GM21576 (cell line): ENCODE measurements at regions not wholly inside any gene's neighbourhood (a gene's known extent, or its start where the extent isn't known, plus 50 kb on each side); places are given as distances from the start of the nearest gene placed in this dataset.

ENCODE experiments used
- ATAC-seq: cut with Tn5 transposase; IDR thresholded peaks from one replicate; pipeline ENCODE4 v1.9.1; 2021; ENCODE audit warnings: mild to moderate bottlenecking, moderate library complexity; ENCODE audit not compliant: unreplicated experiment

DNA sequence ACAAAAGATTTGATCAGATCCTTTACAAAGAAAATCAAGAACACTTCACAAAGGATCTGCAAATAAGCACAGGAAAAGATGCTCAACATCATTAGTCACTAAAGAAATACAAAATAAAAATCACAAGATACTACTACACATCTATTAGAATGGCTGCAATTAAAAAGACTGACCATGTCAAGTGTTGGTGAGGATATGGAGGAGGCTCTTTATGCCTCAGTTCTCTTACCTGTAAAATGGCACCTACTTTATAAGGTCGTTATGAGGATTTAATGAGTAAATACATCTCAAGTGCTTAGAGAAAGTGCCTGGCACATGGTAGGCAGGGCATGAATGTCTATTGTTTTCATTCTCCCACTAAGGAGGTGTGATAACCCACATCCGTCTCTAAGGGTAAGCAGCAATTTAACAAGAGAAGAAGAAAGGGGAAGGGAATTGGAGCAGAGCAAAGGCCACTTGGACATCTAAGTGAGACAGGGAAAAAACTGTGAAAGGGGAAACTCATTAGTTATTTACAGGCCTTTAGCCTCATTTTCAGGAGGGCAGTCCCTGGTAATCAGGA lies 157.5 kb upstream of the NFE2L3 start:
- ATAC-seq, result no peak

DNA sequence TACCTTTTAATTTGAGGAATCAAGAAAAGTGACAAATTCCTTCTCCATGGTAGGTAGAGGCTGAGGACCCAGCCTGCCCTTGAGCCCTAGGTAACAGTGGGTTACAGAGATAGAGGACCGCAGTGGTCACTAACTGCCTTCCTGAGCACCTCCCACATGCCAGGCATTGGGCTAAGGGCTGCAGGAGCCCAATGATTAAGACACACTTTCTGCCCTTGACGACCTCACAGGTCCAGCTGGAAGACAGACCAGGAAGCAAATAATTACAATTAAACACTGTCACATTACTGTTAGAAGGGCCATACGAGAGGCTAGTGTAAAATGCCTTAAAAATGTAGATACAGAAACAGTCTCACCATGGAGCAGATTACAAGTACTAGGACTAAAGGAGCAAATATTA lies 156.8 kb upstream of the NFE2L3 start:
- ATAC-seq, result no peak

GRCh38 chr7:25996006-25996408 lies 156.0 kb upstream of the NFE2L3 start:
- no peak for ATAC-seq

- no peak for ATAC-seq
These were observed 153.5 kb upstream of the NFE2L3 start for GRCh38 chr7:25998499-25998898.

- no peak for ATAC-seq
These were observed 151.2 kb upstream of the NFE2L3 start for GRCh38 chr7:26000841-26001240.

DNA sequence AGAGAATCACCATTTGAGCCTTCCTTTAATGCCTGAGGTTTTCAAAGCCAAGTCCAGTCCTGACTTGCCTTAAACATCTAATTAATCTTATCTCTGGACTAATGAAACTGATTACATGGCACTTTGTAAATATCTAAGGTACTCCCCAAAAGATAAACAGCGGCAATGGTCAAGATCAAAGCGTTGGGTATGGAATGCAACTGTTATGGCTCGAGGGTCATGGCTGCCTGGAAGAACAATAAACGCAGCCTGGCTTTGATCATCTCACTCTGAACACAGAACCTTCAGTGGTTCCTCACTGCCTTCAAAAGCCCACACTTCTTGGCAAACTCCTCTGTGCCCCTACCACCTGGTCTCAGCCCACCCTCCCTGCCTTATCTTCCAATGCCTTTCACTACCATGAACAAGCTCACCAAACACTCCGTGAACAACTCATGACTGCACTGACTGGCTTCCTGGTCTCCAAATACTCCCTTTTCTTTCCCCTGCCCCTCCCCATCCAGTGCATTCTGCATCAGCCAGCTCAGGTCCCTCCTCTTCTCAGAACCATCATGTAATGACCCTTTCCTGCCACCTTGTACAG lies 150.2 kb upstream of the NFE2L3 start:
- ATAC-seq, result no peak

DNA sequence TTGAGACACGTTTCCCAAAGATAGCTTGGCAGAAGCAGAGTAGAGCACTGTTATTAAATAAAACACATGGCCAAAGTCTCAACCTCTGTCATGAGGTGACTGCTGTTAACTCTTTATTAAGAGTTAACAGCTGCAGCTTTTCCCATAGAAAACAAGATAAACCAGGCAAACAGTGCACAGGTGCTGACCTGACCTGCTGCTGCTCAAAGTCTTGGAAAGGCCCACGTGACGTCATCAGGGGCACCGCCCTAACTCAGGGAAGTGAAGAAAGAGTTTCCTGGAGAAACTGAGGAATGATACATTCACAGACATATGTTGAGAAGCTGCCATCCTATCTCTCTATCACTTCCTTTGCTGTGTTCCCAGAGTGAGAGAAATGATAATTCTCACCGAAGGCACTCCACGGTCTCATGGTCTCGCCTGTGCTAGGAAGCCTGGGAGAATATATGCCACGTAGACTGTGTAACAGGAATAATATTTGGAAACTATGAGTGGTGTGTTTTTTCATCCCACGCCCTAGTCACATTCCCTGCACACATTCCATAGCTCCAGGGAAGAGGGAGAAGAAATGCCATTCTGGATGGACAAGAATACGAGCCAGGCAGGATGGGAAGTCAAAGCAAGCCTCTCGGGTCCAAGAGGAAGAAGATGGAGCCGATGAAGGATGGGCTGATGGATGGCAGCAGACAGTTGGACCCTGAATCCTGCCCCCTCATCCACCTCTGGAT lies 146.2 kb upstream of the NFE2L3 start:
- ATAC-seq, result no peak

DNA sequence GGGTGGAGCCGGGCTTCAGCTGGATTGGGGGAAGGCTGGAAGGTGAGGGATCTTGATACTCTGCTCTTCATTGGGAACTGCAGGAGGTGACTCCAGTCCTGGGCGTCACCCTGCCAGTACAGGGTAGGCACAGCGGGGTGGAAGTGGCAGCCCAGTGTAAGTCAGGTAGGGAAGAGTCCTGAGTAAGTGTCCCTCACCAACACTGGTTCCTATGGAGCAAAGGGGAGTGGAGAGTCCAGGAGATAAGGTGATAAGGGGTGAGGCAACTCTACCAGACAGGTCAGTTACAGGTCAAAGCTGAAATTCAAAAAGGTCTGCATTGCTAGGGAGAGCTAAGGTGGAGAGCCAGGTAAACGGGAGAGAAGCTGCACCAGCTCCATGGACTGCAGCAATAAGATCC lies 145.6 kb upstream of the NFE2L3 start:
- ATAC-seq, result no peak

DNA sequence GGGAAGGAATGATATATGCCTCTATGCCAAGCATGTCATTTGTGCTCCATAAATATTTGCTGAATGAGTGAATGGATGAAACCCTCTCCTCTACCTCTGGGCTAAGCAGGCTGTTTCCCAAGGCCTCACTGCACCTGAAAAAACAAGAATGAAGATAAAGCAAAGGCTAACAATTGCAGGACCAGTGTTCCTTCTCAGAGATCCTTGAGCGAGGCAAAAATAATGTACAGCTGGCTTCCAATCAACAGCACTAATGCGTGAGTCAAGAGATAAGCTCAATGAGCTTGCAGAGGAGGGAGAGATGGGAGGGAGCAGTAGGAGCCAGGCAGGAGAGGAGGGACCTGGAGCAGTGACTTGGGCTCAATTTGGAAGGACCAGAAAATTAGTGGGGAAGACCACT lies 144.5 kb upstream of the NFE2L3 start:
- no peak for ATAC-seq

- no peak for ATAC-seq
These were observed 143.6 kb upstream of the NFE2L3 start for GRCh38 chr7:26008428-26008827.

DNA sequence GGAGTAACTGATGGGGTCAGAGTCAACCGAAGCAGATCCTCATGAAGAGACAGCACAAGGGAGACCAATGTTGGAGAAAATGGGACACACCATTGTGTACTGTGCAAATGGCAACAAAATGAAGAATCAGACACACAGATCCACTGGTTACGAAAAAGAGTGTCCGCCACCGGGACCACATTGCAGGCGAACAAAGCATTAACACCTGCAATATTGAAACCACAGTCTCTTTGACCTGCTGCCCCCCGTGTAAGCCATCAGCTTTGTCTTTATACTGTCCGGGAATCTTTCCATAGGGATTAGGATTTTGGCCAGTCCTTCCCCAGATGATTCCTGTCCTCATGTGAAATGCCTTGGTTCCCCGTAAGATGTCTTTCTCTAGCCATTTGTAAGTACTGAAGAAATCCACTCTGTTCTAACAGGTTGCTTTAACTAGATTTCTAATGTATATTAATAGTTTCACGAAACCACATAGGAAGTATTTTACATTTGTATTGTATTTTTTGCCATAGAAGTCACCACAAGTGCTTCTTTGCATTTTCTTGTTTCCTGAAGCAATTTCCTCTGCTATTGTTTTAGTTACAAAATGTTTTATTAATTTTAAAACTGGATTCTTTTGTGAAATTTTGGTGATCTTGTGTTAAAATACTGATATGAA lies 140.8 kb upstream of the NFE2L3 start:
- ATAC-seq, result peak; percentile 72

DNA sequence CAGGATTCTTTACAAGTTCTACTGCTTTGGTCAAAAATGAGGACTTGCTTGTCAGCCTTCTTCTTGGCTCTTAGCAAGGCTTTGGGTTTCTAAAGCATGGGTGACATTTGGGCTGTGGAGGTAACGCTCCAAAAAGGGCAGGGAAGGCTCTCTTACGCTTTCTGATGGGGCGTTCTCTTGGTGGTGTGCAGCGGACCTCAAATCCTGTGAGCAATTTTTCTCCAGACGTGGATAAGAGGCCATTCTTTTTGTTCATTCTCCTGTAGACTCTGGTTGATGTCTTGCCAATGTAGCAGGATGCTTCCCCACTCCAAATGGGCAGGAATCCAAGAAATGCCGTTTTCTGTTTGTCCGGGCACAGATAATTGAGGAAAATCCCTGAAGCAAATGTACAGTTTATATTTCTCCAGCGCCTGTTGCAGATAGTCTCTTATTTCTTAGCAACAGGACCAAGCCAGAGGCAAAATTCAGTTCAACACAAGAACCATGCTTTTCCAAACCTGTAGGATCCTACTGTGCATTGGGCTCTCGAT lies 138.4 kb upstream of the NFE2L3 start:
- ATAC-seq, result no peak

- no peak for ATAC-seq
These were observed 129.0 kb upstream of the NFE2L3 start for GRCh38 chr7:26022982-26023381.

DNA sequence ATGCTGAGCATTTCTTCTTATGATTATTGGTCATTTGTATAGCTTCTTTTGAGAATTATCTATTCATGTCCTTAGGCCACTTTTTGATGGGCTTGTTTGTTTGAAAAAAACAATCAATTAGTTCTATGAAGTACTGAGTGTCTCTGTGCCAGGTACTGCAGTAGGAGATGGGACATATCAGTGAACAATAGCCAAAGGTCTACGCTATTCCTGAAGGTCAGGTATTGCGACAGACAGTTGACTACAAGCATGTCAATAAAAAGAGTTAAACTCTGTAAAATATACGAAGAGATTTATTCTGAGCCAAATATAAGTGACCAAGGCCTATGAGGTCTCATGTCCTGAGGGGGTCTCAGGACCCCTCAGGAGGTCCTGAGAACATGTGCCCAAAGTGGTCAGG lies 122.1 kb upstream of the NFE2L3 start:
- ATAC-seq, result no peak

DNA sequence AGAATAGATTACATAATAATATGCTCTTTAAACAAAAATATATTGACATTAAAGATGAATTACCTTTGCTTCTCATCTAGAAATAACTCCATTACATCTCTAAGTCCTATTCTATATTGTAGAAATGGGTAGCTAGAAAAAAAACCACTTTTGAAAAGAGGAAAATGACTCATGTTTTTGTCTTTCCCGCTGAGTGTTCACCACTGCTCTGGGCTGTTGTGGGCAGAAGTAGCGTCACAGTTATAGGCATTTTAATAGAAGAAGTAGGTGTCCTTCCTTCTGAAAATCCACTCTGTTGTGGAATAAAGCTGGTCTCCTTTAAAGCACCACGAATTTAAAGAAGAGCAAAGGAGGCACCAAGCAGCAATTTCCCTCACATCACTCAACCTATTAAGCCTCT lies 117.6 kb upstream of the NFE2L3 start:
- ATAC-seq, result no peak

GRCh38 chr7:26035552-26035951 lies 116.4 kb upstream of the NFE2L3 start:
- no peak for ATAC-seq

- no peak for ATAC-seq
These were observed 115.9 kb upstream of the NFE2L3 start for GRCh38 chr7:26036092-26036491.

DNA sequence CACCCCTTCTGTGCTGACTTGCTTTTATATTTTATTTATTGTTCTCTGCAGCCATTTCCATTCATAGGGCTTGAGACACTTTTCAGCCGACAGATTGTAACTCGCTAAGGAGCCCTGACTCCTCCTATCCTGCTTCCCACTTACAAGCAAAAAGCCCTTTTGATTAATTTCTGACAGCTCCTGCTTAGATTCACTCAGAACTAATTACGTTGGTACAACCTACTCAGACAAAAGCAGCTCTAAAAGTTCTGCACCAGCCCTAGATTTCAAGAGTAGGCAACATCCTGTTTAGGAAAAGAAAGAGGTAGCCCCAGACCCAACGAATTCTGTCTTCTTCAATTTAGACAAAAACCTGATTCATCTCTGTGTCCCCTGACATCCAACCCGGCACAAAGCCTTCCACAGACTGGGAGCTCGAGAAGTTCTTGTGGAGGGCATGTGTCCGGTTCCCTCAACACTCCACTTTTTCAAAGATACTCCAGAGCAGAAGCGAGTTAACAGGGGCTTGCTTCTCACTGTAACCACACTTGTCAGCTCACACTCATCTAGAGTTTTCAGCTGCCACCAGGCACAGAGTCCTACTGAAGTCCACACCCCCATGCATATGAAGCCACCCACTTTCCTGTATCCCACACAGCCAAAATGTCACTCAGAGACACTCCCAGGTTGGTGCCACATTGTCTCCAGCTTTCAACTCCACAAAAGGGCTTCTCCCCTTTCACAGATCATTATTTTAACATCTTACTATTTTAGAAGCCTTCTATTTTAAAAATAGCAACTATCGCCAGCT lies 113.6 kb upstream of the NFE2L3 start:
- no peak for ATAC-seq

DNA sequence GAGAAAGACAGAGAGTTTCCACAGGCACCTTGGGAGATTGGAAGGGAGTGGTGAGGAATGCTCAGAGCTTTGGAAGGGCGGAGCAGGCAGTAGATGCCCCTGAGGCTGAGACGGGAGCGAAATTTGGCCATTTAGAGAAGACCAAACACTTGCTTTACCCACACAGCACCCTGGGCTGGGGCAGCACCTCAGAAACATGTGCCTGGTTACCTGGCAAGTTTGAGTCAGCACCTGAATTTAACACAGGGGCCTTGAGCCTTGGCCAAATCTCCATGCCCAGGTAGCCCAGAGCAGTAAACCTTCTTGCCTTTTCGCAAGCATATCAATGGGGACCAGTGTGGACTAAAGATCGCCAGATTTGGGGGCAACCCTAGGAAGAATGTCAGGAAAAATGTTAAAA lies 111.9 kb upstream of the NFE2L3 start:
- no peak for ATAC-seq

- ATAC-seq, result no peak
These were observed 109.8 kb upstream of the NFE2L3 start for GRCh38 chr7:26042237-26042636.

DNA sequence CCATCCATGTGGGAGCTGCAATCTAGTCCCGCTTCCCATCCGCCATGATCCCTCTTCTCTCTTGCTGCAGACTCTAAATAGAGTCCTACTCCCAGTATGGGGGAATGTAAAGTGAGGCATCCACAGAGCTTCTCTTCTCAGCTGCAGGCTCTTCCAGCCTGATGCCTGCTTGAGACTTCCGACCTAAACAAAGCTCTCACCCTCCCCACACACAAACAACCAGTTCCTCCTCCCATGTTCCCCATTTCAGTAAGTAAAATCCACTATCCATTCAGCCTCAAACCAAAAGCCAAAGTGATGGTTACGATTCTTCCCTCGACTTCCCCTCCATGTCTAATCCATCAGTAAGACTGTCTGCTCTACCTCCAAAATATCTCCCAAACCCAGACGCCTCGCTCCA lies 108.2 kb upstream of the NFE2L3 start:
- ATAC-seq, result no peak
